SK-N-SH (cell line): ENCODE measurements at regions not wholly inside any gene's neighbourhood (a gene's known extent, or its start where the extent isn't known, plus 50 kb on each side); places are given as distances from the start of the nearest gene placed in this dataset.

Experiments used
- CTCF ChIA-PET: fragments of 300-600, 350-600 bp; formaldehyde crosslinking; extraction: SDS; loops from one replicate; lab custom pipeline; 2021; lab: Yijun Ruan, JAX
- POLR2A ChIA-PET: fragments of 350-600 bp; sonication (Branson Sonifier 250); formaldehyde crosslinking; extraction: SDS; loops from one replicate; lab custom pipeline; 2020; ENCODE audit warnings: antibody characterized with exemption, inconsistent platforms; lab: Yijun Ruan, JAX
- DNase-seq: peaks from one replicate; pipeline ENCODE4 v3.0.0; 2012
- H2AFZ ChIP-seq: fragments of 200-600 bp; sonication (generic); 2 replicates; pipeline ENCODE4 v1.8.1; 2016; ENCODE audit warnings: antibody characterized with exemption, mild to moderate bottlenecking, low read depth
- H3F3A ChIP-seq: fragments of 200-600 bp; sonication (generic); replicated peaks from 2 replicates; pipeline ENCODE3; 2016; ENCODE audit warnings: antibody characterized with exemption, mild to moderate bottlenecking; ENCODE audit not compliant: insufficient read depth
- H3K27ac ChIP-seq, 2 experiments: fragments of 200-500 bp in 1 of 2; fragments of 200-600 bp in 1 of 2; sonication (Bioruptor generic) in 1 of 2; sonication (generic), shearing (Covaris generic) in 1 of 2; 2 replicates each; pipeline versions ENCODE4 v1.5.1 to v1.6.1; 2014 to 2016; ENCODE audit warnings: low read depth in 2 of 2, inconsistent platforms in 1 of 2, low read length in 1 of 2, mild to moderate bottlenecking in 1 of 2, mixed read lengths in 1 of 2
- H3K27me3 ChIP-seq: fragments of 200-600 bp; sonication (generic), shearing (Covaris generic); 2 replicates; pipeline ENCODE4 v1.6.1; 2016; ENCODE audit warnings: mixed run types; ENCODE audit not compliant: insufficient read depth
- H3K36me3 ChIP-seq, 2 experiments: fragments of 200-500 bp in 1 of 2; fragments of 200-600 bp in 1 of 2; sonication (Bioruptor generic) in 1 of 2; sonication (generic) in 1 of 2; replicated peaks in 1 of 2; 2 replicates each; pipeline versions ENCODE3 to v1.5.1; 2014 to 2016; ENCODE audit warnings: low read length in 1 of 2, mild to moderate bottlenecking in 1 of 2; ENCODE audit not compliant: insufficient read depth in 2 of 2, control insufficient read depth in 1 of 2
- H3K4me1 ChIP-seq, 2 experiments: fragments of 200-500 bp in 1 of 2; fragments of 200-600 bp in 1 of 2; sonication (Bioruptor generic) in 1 of 2; sonication (generic), shearing (Covaris generic) in 1 of 2; 2 replicates each; pipeline versions ENCODE4 v1.5.1 to v1.6.1; 2014 to 2016; ENCODE audit warnings: low read depth in 1 of 2, low read length in 1 of 2, mixed run types in 1 of 2; ENCODE audit not compliant: insufficient read depth in 2 of 2, control insufficient read depth in 1 of 2
- H3K4me2 ChIP-seq: fragments of 200-600 bp; sonication (generic), shearing (Covaris generic); 2 replicates; pipeline ENCODE4 v1.6.1; 2017; ENCODE audit warnings: mixed run types
- H3K4me3 ChIP-seq, 2 experiments: fragments of 200-500 bp in 1 of 2; fragments of 200-600 bp in 1 of 2; sonication (Bioruptor generic) in 1 of 2; sonication (generic), shearing (Covaris generic) in 1 of 2; 2 replicates each; pipeline versions ENCODE4 v1.5.1 to v1.8.1; 2014 to 2016; ENCODE audit warnings: low read depth in 2 of 2, inconsistent platforms in 1 of 2, low read length in 1 of 2, mild to moderate bottlenecking in 1 of 2, mixed read lengths in 1 of 2, moderate library complexity in 1 of 2
- H3K79me2 ChIP-seq: fragments of 200-600 bp; sonication (generic); 2 replicates; pipeline ENCODE4 v1.8.1; 2017; ENCODE audit warnings: mild to moderate bottlenecking; ENCODE audit not compliant: insufficient read depth
- H3K9ac ChIP-seq: fragments of 200-600 bp; sonication (generic); 2 replicates; pipeline ENCODE4 v1.6.1; 2017; ENCODE audit warnings: mixed run types
- H3K9me2 ChIP-seq: fragments of 200-600 bp; sonication (generic); 2 replicates; pipeline ENCODE4 v1.6.1; 2017; ENCODE audit warnings: mixed run types
- H3K9me3 ChIP-seq: fragments of 200-600 bp; sonication (generic); 2 replicates; pipeline ENCODE4 v1.6.1; 2017; ENCODE audit warnings: mixed run types, mild to moderate bottlenecking, moderate library complexity
- H4K20me1 ChIP-seq: fragments of 200-600 bp; sonication (generic); 2 replicates; pipeline ENCODE4 v1.6.1; 2017; ENCODE audit warnings: mild to moderate bottlenecking, mixed run types; ENCODE audit not compliant: insufficient read depth
- CTCF ChIP-seq: fragments of 200-600 bp; sonication (generic); IDR thresholded peaks from 2 replicates; pipeline ENCODE4 v1.6.1; 2017; ENCODE audit warnings: antibody characterized with exemption, mild to moderate bottlenecking, moderate library complexity
- ELF1 ChIP-seq: IDR thresholded peaks from 2 replicates; pipeline ENCODE4 v1.4.0; 2012
- EP300 ChIP-seq, 2 experiments: IDR thresholded peaks; 2 replicates each; pipeline versions ENCODE4 v1.4.0 to v1.6.1; 2012; ENCODE audit warnings: borderline replicate concordance in 1 of 2, low read depth in 1 of 2, low read length in 1 of 2
- FOSL2 ChIP-seq: IDR thresholded peaks from 2 replicates; pipeline ENCODE4 v1.4.0; 2012; ENCODE audit warnings: low read depth, mild to moderate bottlenecking, moderate library complexity, borderline replicate concordance
- FOXJ3 ChIP-seq: sonication (generic); formaldehyde crosslinking; IDR thresholded peaks from 2 replicates; pipeline ENCODE4 v1.5.1; 2020; ENCODE audit warnings: mild to moderate bottlenecking, missing genetic modification reagents
- FOXM1 ChIP-seq: IDR thresholded peaks from 2 replicates; pipeline ENCODE4 v1.4.0; 2012; ENCODE audit warnings: low read depth, mild to moderate bottlenecking
- POLR2AphosphoS5 ChIP-seq: IDR thresholded peaks from 2 replicates; pipeline ENCODE4 v1.6.1; 2012; ENCODE audit warnings: low read depth, low read length
- RAD21 ChIP-seq: IDR thresholded peaks from 2 replicates; pipeline ENCODE4 v1.6.1; 2012; ENCODE audit warnings: mild to moderate bottlenecking, low read length
- RCOR1 ChIP-seq: fragments of 150-350 bp; IDR thresholded peaks from 2 replicates; pipeline ENCODE4 v1.6.1; 2017; ENCODE audit warnings: antibody characterized with exemption, low read length
- REST ChIP-seq: IDR thresholded peaks from 2 replicates; pipeline ENCODE4 v1.6.1; 2012; ENCODE audit warnings: mild to moderate bottlenecking, low read depth, low read length, moderate library complexity
- RXRA ChIP-seq: IDR thresholded peaks from 2 replicates; pipeline ENCODE4 v1.4.0; 2012; ENCODE audit warnings: low read depth, mild to moderate bottlenecking, borderline replicate concordance
- SIN3A ChIP-seq: IDR thresholded peaks from 2 replicates; pipeline ENCODE4 v1.6.1; 2012; ENCODE audit warnings: low read depth, mild to moderate bottlenecking, low read length, moderate library complexity, borderline replicate concordance
- TEAD4 ChIP-seq: IDR thresholded peaks from 2 replicates; pipeline ENCODE4 v1.4.0; 2012; ENCODE audit warnings: mild to moderate bottlenecking, borderline replicate concordance; ENCODE audit not compliant: insufficient read depth
- USF2 ChIP-seq: fragments of 150-350 bp; IDR thresholded peaks from 2 replicates; pipeline ENCODE4 v1.6.1; 2017; ENCODE audit warnings: antibody characterized with exemption, low read length, low read depth, borderline replicate concordance
- WGBS: methylation state at CpG from one replicate; pipeline ENCODE4 v1.1.6; 2017; ENCODE audit warnings: low lambda C conversion rate; 5-methylcytosine and 5-hydroxymethylcytosine counted together
- TF ChIP-seq, protein P1 (sequence below): IDR thresholded peaks from 2 replicates; pipeline ENCODE4 v1.4.0; 2012; ENCODE audit warnings: low read depth, borderline replicate concordance
- TF ChIP-seq, protein P2 (sequence below): IDR thresholded peaks from 2 replicates; pipeline ENCODE4 v1.4.0; 2012; ENCODE audit warnings: low read depth

- DNase-seq = no peak
- H2AFZ ChIP-seq = no peak overlapping the region
- no peaks in the 10 kb centered on the region for H3F3A ChIP-seq
- ChIA-PET CTCF (no interaction called here), POLR2A (no interaction called here)
- H3K4me1 ChIP-seq = no peaks in the 10 kb centered on the region
- no peaks in the 10 kb centered on the region for H3K9me3 ChIP-seq
- no peaks in the 10 kb centered on the region for H3K79me2 ChIP-seq
- no peaks in the 10 kb centered on the region for H3K27me3 ChIP-seq
- no peak overlapping the region for H3K4me3 ChIP-seq
- no peak overlapping the region for H3K27ac ChIP-seq
- no peaks in the 10 kb centered on the region for H3K36me3 ChIP-seq
- no peaks in the 10 kb centered on the region for H4K20me1 ChIP-seq
- no peak for TF ChIP-seq SIN3A
- no peaks in the 10 kb centered on the region; the same call in 1 of the 2 replicates for H3K9me2 ChIP-seq
- no peak overlapping the region for H3K4me2 ChIP-seq
- H3K9ac ChIP-seq = no peak overlapping the region
- WGBS = 68% methylated on average over 4 of the region's 4 CpGs
Measured at GRCh38 chr1:192435704-192436103, 118.9 kb downstream of the RGS21 start.

DNA sequence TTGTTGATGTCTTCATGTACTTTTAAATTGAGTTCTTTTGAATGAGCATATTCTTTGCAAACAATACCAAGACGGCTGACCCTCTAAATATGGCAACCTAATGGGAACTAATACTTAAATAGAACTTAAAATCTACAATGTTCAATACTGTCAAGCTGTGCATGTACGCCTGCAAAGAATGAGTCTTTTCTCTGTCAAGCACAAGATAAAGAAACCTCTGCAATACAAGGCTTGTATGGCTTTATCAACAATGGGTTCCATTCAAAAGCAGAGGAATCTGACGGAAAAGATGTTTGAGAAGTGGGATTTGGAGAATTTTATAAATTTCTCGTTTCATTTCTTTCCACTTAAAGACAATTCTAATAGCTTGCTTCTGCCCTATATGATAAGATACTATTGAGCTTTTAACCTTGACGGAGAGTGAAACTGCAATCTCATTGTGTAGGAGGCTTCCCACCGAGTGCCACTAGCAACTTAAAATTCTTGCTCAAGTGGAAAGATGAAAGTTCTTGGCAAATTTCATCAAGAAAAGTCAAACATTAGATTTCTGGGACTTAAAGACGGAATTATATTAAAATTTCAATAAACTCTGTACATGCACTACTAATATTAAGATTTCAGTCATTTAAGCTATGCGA lies 119.8 kb downstream of the RGS21 start:
- H4K20me1 ChIP-seq = no peaks in the 10 kb centered on the region
- TF ChIP-seq ELF1 (no peak), RXRA (no peak), FOXJ3 (CRISPR knock-in tag) (no peak), TEAD4 (no peak), FOSL2 (no peak), CTCF (no peak), EP300 (IDR thresholded peaks at IDR 0.05; ENCODE audit: borderline replicate concordance in 1 of 2, low read depth in 1 of 2, low read length in 1 of 2) (no peak), FOXM1 (no peak), RAD21 (no peak), REST (no peak), USF2 (no peak), POLR2AphosphoS5 (no peak), RCOR1 (no peak)
- TF ChIP-seq, protein P1, sequence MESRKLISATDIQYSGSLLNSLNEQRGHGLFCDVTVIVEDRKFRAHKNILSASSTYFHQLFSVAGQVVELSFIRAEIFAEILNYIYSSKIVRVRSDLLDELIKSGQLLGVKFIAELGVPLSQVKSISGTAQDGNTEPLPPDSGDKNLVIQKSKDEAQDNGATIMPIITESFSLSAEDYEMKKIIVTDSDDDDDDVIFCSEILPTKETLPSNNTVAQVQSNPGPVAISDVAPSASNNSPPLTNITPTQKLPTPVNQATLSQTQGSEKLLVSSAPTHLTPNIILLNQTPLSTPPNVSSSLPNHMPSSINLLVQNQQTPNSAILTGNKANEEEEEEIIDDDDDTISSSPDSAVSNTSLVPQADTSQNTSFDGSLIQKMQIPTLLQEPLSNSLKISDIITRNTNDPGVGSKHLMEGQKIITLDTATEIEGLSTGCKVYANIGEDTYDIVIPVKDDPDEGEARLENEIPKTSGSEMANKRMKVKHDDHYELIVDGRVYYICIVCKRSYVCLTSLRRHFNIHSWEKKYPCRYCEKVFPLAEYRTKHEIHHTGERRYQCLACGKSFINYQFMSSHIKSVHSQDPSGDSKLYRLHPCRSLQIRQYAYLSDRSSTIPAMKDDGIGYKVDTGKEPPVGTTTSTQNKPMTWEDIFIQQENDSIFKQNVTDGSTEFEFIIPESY = no peak
- TF ChIP-seq, protein P2, sequence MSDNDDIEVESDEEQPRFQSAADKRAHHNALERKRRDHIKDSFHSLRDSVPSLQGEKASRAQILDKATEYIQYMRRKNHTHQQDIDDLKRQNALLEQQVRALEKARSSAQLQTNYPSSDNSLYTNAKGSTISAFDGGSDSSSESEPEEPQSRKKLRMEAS = no peak
- H3K9me3 ChIP-seq = no peaks in the 10 kb centered on the region
- no peaks in the 10 kb centered on the region for H3K27me3 ChIP-seq
- H3K4me2 ChIP-seq = no peak overlapping the region
- no peaks in the 10 kb centered on the region for H3F3A ChIP-seq
- CTCF ChIA-PET = interaction anchor here (0.9 kb wide), 1 partner anchor 18 kb away, joined by 3 read pairs; no protein-coding TSS in a partner anchor
- 52% methylated on average over 8 of the region's 8 CpGs for WGBS
- H3K36me3 ChIP-seq = no peaks in the 10 kb centered on the region
- POLR2A ChIA-PET = no interaction called here
- H3K4me1 ChIP-seq = no peaks in the 10 kb centered on the region
- no peaks in the 10 kb centered on the region for H3K79me2 ChIP-seq
- H2AFZ ChIP-seq = no peak overlapping the region
- no peak overlapping the region for H3K27ac ChIP-seq
- no peak for DNase-seq
- H3K4me3 ChIP-seq = no peak overlapping the region
- H3K9me2 ChIP-seq = no peaks in the 10 kb centered on the region; the same call in 1 of the 2 replicates
- no peak overlapping the region for H3K9ac ChIP-seq
